ENCODE measurements at regions not wholly inside any gene's neighbourhood (a gene's known extent, or its start where the extent isn't known, plus 50 kb on each side); places are given as distances from the start of the nearest gene placed in this dataset.

GRCh38 chr14:22096514-22096895, 422.9 kb upstream of the OR4E1 start:
- TF ChIP-seq EP300 (IDR thresholded peaks at IDR 0.05; ENCODE audit: borderline replicate concordance) (no peak), YY1 (IDR thresholded peaks at IDR 0.05; ENCODE audit: low read depth) (no peak), EGR1 (IDR thresholded peaks at IDR 0.05) (no peak), NFIC (IDR thresholded peaks at IDR 0.05) (no peak), RAD21 (IDR thresholded peaks at IDR 0.05; ENCODE audit: low read depth) (no peak)
- TF ChIP-seq, protein P1, sequence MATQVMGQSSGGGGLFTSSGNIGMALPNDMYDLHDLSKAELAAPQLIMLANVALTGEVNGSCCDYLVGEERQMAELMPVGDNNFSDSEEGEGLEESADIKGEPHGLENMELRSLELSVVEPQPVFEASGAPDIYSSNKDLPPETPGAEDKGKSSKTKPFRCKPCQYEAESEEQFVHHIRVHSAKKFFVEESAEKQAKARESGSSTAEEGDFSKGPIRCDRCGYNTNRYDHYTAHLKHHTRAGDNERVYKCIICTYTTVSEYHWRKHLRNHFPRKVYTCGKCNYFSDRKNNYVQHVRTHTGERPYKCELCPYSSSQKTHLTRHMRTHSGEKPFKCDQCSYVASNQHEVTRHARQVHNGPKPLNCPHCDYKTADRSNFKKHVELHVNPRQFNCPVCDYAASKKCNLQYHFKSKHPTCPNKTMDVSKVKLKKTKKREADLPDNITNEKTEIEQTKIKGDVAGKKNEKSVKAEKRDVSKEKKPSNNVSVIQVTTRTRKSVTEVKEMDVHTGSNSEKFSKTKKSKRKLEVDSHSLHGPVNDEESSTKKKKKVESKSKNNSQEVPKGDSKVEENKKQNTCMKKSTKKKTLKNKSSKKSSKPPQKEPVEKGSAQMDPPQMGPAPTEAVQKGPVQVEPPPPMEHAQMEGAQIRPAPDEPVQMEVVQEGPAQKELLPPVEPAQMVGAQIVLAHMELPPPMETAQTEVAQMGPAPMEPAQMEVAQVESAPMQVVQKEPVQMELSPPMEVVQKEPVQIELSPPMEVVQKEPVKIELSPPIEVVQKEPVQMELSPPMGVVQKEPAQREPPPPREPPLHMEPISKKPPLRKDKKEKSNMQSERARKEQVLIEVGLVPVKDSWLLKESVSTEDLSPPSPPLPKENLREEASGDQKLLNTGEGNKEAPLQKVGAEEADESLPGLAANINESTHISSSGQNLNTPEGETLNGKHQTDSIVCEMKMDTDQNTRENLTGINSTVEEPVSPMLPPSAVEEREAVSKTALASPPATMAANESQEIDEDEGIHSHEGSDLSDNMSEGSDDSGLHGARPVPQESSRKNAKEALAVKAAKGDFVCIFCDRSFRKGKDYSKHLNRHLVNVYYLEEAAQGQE (IDR thresholded peaks at IDR 0.05; ENCODE audit: low read depth) = no peak
- TF ChIP-seq, protein P2, sequence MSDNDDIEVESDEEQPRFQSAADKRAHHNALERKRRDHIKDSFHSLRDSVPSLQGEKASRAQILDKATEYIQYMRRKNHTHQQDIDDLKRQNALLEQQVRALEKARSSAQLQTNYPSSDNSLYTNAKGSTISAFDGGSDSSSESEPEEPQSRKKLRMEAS (IDR thresholded peaks at IDR 0.05) = no peak
